GM18508 (cell line): ENCODE measurements at regions not wholly inside any gene's neighbourhood (a gene's known extent, or its start where the extent isn't known, plus 50 kb on each side); places are given as distances from the start of the nearest gene placed in this dataset.
"Not testable (repeated sequence)": the region's sequence is repeated elsewhere in the genome, so short reads cannot be mapped to it uniquely, and the experiment has no call there.

ENCODE experiments used
- ATAC-seq: cut with Tn5 transposase; IDR thresholded peaks from one replicate; pipeline ENCODE4 v1.9.1; 2021; ENCODE audit warnings: moderate number of reproducible peaks; ENCODE audit not compliant: insufficient read depth, unreplicated experiment

GRCh38 chr2:183752571-183752970, 628.3 kb downstream of the NUP35 start:
- no peak for ATAC-seq

DNA sequence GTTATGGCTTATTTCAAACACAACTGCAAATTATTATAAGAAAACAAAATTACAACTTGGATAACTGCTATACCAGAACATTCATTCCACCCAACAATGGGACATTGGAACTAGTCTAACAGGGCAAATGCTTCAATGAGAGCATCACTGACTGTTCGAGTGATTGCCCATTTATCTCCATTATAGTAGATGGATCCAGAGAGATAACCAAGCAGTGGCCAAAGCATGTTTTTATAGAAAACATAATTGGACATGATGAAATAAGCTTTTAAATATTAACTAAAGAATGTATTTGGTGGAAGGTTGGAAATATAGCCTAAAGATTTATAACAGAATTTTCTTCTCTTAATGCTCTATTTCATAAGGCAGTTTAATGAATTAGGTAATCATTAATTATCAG, 634.8 kb downstream of the NUP35 start:
- ATAC-seq: no peak

GRCh38 chr2:183773775-183774174, 649.5 kb downstream of the NUP35 start:
- no peak for ATAC-seq

GRCh38 chr2:183780072-183780471, 655.8 kb downstream of the NUP35 start:
- no peak for ATAC-seq

- no peak for ATAC-seq
These were observed 658.2 kb downstream of the NUP35 start for GRCh38 chr2:183782436-183782835.

GRCh38 chr2:183788796-183789195, 664.6 kb downstream of the NUP35 start:
- ATAC-seq: not testable (repeated sequence)

DNA sequence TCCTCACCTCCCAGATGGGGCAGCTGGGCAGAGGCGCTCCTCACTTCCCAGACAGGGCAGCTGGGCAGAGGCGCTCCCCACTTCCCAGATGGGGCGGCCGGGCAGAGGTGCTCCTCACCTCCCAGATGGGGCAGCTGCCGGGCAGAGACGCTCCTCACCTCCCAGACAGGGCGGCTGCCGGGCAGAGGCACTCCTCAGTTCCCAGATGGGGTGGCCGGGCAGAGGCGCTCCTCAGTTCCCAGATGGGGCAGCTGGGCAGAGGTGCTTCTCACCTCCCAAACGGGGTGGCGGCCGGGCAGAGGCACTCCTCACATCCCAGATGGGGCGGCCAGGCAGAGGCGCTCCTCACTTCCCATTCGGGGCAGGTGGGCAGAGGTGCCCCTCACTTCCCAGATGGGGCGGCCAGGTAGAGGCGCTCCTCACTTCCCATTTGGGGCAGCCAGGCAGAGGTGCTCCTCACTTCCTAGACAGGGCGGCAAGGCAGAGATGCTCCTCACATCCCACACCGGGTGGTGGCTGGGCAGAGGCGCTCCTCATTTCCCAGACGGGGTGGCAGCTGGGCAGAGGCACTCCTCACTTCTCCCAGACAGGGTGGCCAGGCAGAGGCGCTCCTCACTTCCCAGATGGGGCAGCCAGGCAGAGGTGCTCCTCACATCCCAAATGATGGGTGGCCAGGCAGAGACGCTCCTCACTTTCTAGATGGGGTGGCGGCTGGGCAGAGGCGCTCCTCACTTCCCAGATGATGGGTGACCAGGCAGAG, 668.1 kb downstream of the NUP35 start:
- not testable (repeated sequence) for ATAC-seq

GRCh38 chr2:183798535-183798934, 674.3 kb downstream of the NUP35 start:
- ATAC-seq: no peak

DNA sequence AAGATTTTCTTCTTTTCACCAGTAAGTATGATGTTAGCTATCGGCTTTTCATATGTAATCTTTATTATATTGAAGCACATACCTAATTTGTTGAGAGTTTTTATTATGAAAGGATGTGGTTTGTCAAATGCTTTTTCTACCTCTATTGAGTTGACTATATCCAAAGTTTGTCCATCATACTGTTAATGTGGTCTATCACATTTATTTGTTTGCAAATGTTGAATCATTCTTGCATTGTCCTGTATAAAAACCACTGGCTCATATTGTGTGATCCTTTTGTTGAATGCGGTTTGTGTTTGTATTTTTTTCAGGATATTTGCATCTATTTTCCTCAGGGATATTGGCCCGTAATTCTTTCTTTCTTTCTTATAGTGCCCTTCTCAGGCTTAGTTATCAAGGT, 675.5 kb downstream of the NUP35 start:
- ATAC-seq: no peak

- ATAC-seq: no peak
These were observed 679.4 kb downstream of the NUP35 start for GRCh38 chr2:183803596-183803995.

DNA sequence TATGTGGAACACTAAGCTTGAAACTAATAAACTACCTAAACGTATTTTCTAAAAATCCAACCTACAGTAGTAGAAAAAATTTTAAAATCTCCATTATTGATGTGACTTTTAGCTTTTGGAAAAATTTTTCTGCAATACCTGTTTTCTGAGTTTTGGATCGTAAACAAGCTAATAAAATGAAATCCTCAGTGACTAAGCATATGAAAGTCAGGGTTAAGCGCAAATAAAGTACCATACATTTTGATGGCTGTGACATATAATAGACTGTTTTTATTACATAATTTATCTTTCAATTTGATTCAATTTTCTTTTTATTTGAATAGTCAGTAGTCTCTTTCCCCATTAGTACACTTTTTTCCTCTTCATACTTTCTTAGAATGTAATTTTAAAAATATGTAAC, 683.6 kb downstream of the NUP35 start:
- ATAC-seq: no peak

DNA sequence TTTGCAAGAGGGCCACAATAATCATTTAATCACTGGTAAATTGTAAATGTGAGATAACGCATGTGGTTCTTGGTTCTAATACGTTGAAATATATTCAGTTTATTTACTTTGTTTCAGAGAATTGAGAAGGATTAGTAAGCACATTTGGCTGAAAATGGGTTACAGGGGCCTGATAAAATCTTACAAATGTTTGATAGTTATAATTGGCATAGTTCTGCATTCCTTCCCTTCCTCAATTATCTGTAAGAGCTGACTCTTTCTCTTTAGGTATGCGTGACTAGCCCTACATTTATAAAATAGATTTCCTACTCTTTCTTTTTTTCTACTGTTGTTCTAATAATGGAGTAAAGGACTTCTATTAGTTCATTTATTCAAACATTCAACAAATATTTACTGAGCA, 685.2 kb downstream of the NUP35 start:
- ATAC-seq: no peak

GRCh38 chr2:183811281-183811680, 687.0 kb downstream of the NUP35 start:
- no peak for ATAC-seq

DNA sequence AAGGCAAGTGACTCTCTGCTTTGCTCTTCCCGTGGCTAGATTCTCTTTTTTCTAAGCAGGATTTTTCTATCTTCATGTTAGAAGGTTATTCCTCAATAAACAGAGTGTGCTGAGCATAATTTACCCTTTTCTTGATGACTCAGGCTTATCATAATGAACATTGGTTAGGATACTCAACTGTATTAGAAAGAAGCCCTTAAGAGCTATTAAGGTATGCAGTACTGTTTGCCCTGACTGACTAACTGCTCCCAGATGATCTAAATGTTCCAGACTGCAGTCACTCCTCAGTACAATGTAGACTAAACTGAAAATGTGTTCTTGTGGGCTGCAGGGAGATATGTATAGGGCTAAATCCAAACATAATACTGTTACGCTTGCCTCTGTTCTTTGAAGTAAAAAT, 687.8 kb downstream of the NUP35 start:
- no peak for ATAC-seq

DNA sequence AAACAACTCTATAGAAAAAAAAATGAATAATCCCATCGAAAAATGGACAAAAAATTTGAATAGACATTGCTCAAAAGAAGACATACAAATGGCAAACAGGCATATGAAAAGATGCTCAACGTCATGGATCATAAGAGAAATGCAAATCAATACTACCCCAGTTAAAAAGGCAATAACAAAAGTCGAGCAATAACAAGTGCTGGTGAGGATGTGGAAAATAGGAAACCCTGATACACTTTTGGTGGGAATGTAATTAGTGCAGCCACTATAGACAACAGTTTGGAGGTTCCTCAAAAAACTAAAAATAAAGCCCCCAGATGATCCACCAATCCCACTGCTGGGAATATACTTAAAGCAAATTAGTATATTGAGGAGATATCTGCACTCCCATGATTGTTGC, 701.5 kb downstream of the NUP35 start:
- no peak for ATAC-seq

- ATAC-seq: no peak
These were observed 705.7 kb downstream of the NUP35 start for GRCh38 chr2:183829931-183830330.

DNA sequence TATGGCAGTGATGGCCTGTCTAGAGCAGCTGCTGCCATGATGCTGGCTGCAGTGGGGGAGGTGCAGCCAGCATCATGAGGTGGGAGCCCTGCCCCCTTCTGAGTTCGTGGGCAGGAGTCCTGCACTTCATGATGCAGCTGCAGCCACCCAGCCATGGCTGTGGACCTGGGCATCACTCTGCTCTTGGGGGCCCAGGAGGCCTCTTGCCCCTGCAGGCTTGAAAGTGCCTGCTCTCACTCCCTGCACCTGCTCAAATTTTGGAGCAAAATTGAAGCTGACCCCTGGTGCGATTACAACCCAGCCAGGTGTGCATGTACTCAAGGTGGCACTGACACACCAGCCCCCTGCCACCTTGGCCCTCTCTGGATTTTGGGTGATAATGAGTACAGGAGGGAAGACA, 712.9 kb downstream of the NUP35 start:
- ATAC-seq: no peak

DNA sequence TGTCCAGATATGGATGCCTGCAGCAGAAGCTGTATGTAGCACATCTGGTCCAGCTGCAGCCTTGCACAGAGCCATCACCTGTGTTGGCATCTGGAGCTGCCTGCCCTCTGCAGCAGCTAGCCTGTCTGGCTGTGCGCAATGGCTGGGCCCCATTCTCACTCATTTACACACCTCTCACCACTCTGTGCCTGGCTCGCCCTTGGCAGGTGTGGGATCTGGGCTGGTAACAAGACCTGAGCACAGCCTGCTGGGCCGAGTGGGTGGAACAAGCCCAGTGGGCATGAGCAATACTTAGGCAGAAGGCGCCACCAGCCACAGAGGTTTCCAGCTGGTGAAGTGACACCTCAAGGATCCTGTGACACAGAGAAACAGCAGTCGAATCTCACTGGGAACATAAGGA, 714.1 kb downstream of the NUP35 start:
- ATAC-seq: no peak

DNA sequence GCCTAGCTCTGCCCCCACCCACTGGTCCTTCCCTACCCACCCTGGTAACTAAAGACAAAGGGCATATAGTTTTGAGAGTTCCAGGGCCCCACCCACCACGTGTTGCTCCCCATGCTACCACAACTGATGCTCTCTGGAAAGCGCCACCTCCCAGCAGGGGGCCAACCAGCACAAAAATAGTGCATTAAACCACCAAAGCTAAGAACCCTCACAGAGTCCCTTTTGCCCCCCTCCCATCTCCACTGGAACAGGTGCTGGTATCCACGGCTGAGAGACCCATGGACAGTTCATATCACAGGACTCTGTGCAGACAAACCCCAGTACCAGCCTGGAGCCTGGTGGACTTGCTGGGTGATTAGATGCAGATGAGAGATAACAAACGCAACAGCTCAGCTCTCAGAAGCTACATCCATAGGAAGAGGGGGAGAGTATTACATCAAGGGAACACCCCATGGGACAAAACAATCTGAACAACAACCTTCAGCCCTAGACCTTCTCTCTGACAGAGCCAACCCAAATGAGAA, 715.9 kb downstream of the NUP35 start:
- ATAC-seq: no peak

DNA sequence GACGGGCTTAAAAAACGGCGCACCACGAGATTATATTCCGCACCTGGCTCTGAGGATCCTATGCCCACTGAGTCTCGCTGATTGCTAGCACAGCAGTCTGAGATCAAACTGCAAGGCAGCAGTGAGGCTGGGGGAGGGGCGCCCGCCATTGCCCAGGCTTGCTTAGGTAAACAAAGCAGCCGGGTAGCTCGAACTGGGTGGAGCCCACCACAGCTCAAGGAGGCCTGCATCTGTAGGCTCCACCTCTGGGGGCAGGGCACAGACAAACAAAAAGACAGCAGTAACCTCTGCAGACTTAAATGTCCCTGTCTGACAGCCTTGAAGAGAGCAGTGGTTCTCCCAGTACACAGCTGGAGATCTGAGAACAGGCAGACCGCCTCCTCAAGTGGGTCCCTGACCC, 725.6 kb downstream of the NUP35 start:
- not testable (repeated sequence) for ATAC-seq

DNA sequence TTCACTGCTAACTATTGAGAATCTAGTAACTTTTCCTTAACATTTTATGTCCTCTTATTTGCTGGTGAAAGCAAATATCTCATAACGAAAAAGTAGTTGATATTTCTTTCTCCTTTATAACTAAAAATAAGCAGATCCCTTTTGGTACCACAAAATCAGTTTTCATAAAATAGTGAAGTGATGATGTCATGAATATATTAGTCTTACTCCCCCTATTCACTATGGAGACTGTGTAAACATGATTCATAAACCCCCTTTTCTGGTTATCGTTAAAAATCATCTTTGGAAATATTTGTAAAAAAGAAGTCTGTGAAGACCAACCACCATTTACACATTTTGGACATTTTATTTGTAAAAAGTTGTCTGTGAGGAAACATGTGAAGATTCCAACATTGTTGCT, 734.9 kb downstream of the NUP35 start:
- no peak for ATAC-seq

DNA sequence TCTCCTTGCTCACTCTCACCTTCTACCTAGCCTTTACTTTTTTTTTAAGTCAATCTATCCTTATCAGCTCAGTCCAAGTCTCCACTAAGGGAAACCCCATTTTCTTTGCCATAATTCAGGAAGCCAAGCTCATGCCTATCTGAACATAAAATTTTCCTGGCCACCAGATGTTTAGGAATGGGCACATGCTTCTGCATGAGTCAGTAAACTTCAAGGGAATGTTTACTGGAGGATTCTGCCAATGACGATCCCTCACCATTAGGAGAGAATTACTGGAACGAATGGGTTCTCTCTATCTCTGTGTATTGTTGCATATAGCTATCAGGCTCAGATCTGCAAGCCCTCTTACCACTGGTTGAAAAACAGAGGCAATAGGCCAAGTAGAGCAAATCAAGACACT, 731.7 kb upstream of the ZNF804A start:
- ATAC-seq: no peak
